ENCODE measurements at regions not wholly inside any gene's neighbourhood (a gene's known extent, or its start where the extent isn't known, plus 50 kb on each side); places are given as distances from the start of the nearest gene placed in this dataset.

DNA sequence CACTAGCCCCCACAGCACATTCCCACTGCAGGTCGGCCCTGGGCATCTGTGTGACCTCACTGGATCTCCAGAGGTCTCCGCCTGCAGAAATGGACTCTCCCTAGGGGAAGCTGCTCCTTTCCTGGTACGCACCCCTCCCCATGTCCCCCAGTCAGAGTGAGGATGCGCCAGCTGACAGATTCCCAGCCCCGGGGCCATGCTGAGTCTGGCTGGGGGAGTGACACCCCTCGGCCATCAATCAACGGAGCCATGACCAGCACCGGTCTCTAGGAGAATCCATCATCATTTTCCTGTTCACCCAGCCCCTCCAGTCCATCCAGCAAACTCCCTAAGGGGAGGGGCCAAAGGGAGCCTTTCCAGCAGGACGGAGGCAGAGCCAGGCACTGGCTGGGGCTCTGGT, 68.7 kb upstream of the PAX7 start:
- Histone ChIP-seq H3K4me1 (ENCODE audit: low read depth) (no peaks in the 10 kb centered on the region), H3K9me3 (no peaks in the 10 kb centered on the region), H3K4me3 (no peak overlapping the region), H3K36me3 (ENCODE audit: low read depth) (no peaks in the 10 kb centered on the region)
- intact Hi-C loops (cut with DNase I, micrococcal nuclease) = no loop called here
- no peak for DNase-seq
- TF ChIP-seq, protein P1, sequence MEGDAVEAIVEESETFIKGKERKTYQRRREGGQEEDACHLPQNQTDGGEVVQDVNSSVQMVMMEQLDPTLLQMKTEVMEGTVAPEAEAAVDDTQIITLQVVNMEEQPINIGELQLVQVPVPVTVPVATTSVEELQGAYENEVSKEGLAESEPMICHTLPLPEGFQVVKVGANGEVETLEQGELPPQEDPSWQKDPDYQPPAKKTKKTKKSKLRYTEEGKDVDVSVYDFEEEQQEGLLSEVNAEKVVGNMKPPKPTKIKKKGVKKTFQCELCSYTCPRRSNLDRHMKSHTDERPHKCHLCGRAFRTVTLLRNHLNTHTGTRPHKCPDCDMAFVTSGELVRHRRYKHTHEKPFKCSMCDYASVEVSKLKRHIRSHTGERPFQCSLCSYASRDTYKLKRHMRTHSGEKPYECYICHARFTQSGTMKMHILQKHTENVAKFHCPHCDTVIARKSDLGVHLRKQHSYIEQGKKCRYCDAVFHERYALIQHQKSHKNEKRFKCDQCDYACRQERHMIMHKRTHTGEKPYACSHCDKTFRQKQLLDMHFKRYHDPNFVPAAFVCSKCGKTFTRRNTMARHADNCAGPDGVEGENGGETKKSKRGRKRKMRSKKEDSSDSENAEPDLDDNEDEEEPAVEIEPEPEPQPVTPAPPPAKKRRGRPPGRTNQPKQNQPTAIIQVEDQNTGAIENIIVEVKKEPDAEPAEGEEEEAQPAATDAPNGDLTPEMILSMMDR (IDR thresholded peaks at IDR 0.05) = no peak
- no peak for ATAC-seq

GRCh38 chr1:18564676-18565075, 66.0 kb upstream of the PAX7 start:
- Histone ChIP-seq H3K4me1 (ENCODE audit: low read depth) (no peaks in the 10 kb centered on the region), H3K4me3 (no peak overlapping the region), H3K36me3 (ENCODE audit: low read depth) (no peaks in the 10 kb centered on the region), H3K9me3 (no peaks in the 10 kb centered on the region)
- DNase-seq (no peak), ATAC-seq (no peak)
- intact Hi-C loops (cut with DNase I, micrococcal nuclease) = no loop called here
- TF ChIP-seq, protein P1 (IDR thresholded peaks at IDR 0.05) = no peak

DNA sequence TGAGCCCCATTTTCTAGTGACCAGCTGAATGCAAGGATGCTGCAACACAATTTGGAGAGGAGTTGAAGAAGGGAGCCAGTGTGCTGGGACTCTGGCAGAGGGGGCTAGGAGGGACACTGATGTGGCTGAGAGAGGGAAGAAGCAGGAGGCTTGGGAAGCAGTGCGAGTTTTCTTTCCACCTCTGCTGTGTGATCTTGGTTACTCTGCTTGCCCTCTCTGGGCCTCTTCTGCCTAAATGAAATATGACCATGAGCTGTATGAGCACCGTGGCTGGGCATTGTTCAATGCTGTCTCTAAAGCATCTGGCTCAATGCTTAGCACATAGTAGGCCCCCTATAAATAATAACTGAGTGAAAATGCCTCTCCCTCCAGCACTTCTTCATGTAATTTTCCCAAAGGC, 65.3 kb upstream of the PAX7 start:
- H3K4me3 ChIP-seq = no peak overlapping the region
- DNase-seq (no peak), ATAC-seq (no peak)
- intact Hi-C loops (cut with DNase I, micrococcal nuclease) = no loop called here
- H3K4me1 ChIP-seq (ENCODE audit: low read depth) = no peaks in the 10 kb centered on the region
- H3K36me3 ChIP-seq (ENCODE audit: low read depth) = no peaks in the 10 kb centered on the region
- TF ChIP-seq, protein P1 (IDR thresholded peaks at IDR 0.05) = no peak
- no peaks in the 10 kb centered on the region for H3K9me3 ChIP-seq

DNA sequence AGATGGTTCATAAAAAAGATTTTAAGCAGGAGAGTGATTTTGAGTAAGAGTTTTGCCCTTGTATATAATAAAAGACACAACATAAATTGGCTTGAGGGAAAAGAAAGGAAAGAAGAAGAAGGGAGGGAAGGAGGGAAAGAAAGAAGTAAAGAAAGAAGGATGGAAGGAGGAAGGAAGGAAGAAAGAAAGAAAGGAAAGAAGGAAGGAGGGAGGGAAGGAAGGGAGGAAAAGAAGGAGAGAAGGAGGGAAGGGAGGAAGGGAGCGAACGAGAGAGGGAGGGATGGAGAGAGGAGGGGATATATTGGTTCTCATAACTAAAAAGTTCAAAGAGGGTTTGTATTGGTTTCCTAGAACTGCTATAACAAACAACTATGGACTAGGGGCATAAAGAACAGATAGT, 62.2 kb upstream of the PAX7 start:
- intact Hi-C loops (cut with DNase I, micrococcal nuclease) = no loop called here
- TF ChIP-seq, protein P1 (IDR thresholded peaks at IDR 0.05) = no peak
- H3K9me3 ChIP-seq = no peaks in the 10 kb centered on the region
- H3K36me3 ChIP-seq (ENCODE audit: low read depth) = no peaks in the 10 kb centered on the region
- no peak for ATAC-seq
- H3K4me3 ChIP-seq = no peak overlapping the region
- DNase-seq = no peak
- no peaks in the 10 kb centered on the region for H3K4me1 ChIP-seq (ENCODE audit: low read depth)

GRCh38 chr1:18569251-18569650, 61.4 kb upstream of the PAX7 start:
- no peaks in the 10 kb centered on the region for H3K4me1 ChIP-seq (ENCODE audit: low read depth)
- TF ChIP-seq, protein P1 (IDR thresholded peaks at IDR 0.05) = no peak
- no peaks in the 10 kb centered on the region for H3K9me3 ChIP-seq
- no peaks in the 10 kb centered on the region for H3K36me3 ChIP-seq (ENCODE audit: low read depth)
- intact Hi-C loops (cut with DNase I, micrococcal nuclease) = no loop called here
- no peak for ATAC-seq
- no peak for DNase-seq
- no peak overlapping the region for H3K4me3 ChIP-seq

DNA sequence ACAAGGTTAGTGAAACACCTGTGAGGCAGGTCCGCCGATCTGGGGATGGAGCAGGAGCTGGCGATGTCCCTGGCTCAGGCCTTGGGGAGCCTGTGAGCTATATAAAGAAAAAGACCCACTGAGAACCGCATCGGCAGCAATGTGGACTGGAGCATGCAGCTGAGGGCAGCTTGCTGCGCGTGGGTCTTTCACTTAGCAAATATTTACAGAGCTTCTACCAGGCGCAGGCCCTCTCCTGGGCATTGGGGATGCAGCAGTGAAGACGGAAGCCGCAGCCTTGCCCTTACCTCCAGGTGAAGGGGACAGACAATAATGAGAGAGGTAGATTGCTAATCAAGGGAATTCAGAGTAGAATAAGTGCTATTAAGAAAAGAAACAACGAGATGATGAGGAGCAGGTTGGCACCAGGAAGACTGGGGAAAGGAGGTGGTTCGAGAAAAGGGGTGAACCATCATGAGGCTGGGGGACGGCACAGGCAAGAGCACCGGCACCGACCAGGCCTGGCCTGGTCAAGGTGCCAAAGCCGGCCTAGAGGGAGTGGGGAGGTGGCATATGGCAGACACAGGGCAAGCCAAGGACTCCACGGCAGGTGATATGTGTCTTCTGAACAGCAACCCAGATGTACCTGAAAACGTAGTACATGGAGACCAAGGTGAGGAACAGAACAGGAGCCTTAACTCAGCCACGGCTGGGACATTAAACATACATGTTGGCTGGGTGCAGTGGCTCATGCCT, 60.7 kb upstream of the PAX7 start:
- ATAC-seq (no peak), DNase-seq (no peak)
- H3K4me1 ChIP-seq (ENCODE audit: low read depth) = no peaks in the 10 kb centered on the region
- H3K36me3 ChIP-seq (ENCODE audit: low read depth) = no peaks in the 10 kb centered on the region
- TF ChIP-seq, protein P1 (IDR thresholded peaks at IDR 0.05) = no peak
- H3K9me3 ChIP-seq = no peaks in the 10 kb centered on the region
- H3K4me3 ChIP-seq = no peak overlapping the region
- intact Hi-C loops (cut with DNase I, micrococcal nuclease) = no loop called here

Measured in mucosa of descending colon (tissue), 3 donors.